ENCODE measurements at regions not wholly inside any gene's neighbourhood (a gene's known extent, or its start where the extent isn't known, plus 50 kb on each side); places are given as distances from the start of the nearest gene placed in this dataset.

- DNase-seq (ENCODE audit: low read depth, low spot score) (no peak), ATAC-seq (no peak), FAIRE-seq (no peak)
- no peak for TF ChIP-seq BHLHE40 (IDR thresholded peaks at IDR 0.05; ENCODE audit: borderline replicate concordance in 1 of 2, low read depth in 2 of 2, low read length in 1 of 2)
- no peak for TF ChIP-seq KLF5 (IDR thresholded peaks at IDR 0.05; ENCODE audit: partially characterized antibody)
- no peak for TF ChIP-seq BCL11A (IDR thresholded peaks at IDR 0.05; ENCODE audit: low read depth, low read length)
- no peak for TF ChIP-seq ZNF592 (IDR thresholded peaks at IDR 0.05)
- TF ChIP-seq JUNB (IDR thresholded peaks at IDR 0.05): no peak
- no peak for TF ChIP-seq TAF1 (IDR thresholded peaks at IDR 0.05; ENCODE audit: borderline replicate concordance, low read depth, low read length)
- TF ChIP-seq, protein P1, sequence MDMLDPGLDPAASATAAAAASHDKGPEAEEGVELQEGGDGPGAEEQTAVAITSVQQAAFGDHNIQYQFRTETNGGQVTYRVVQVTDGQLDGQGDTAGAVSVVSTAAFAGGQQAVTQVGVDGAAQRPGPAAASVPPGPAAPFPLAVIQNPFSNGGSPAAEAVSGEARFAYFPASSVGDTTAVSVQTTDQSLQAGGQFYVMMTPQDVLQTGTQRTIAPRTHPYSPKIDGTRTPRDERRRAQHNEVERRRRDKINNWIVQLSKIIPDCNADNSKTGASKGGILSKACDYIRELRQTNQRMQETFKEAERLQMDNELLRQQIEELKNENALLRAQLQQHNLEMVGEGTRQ (IDR thresholded peaks at IDR 0.05; ENCODE audit: borderline replicate concordance, low read depth, low read length): no peak
- no peak for TF ChIP-seq ELK1 (IDR thresholded peaks at IDR 0.05; ENCODE audit: low read depth, low read length)
- no peak for TF ChIP-seq NR2F1 (conservative IDR thresholded peaks at IDR 0.05)
- no peak for TF ChIP-seq IKZF1 (conservative IDR thresholded peaks at IDR 0.05)
- TF ChIP-seq TCF12 (IDR thresholded peaks at IDR 0.05; ENCODE audit: low read depth, low read length): no peak
- TF ChIP-seq, protein P2, sequence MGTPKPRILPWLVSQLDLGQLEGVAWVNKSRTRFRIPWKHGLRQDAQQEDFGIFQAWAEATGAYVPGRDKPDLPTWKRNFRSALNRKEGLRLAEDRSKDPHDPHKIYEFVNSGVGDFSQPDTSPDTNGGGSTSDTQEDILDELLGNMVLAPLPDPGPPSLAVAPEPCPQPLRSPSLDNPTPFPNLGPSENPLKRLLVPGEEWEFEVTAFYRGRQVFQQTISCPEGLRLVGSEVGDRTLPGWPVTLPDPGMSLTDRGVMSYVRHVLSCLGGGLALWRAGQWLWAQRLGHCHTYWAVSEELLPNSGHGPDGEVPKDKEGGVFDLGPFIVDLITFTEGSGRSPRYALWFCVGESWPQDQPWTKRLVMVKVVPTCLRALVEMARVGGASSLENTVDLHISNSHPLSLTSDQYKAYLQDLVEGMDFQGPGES (IDR thresholded peaks at IDR 0.05): no peak
- TF ChIP-seq LARP7 (IDR thresholded peaks at IDR 0.05): no peak
- TF ChIP-seq FOXK2 (IDR thresholded peaks at IDR 0.05): no peak
- TF ChIP-seq CREB1 (IDR thresholded peaks at IDR 0.05; ENCODE audit: low read depth): no peak
- no peak overlapping the region for H3K4me3 ChIP-seq
- ChIA-PET POLR2A (no interaction called here), CTCF (interaction anchor here (1.4 kb wide), 1 partner anchor 95 kb away, joined by 5 read pairs; the partner anchor contains the start of gene PEX5L), RAD21 (ENCODE audit: unreplicated experiment) (no interaction called here), SMC1A (ENCODE audit: uncharacterized antibody, unreplicated experiment) (no interaction called here)
- H3K27ac ChIP-seq (ENCODE audit: control insufficient read depth, insufficient read depth): no peak overlapping the region
- H3K27me3 ChIP-seq (replicated peaks in 1 of 2; ENCODE audit: control insufficient read depth in 2 of 2, insufficient read depth in 2 of 2, low read length in 1 of 2): no peaks in the 10 kb centered on the region
- no TSS peak for BruUV-seq (replicated peaks)
- H3K36me3 ChIP-seq (ENCODE audit: control insufficient read depth in 2 of 2, insufficient read depth in 2 of 2, low read length in 1 of 2): no peaks in the 10 kb centered on the region
- H4K20me1 ChIP-seq (ENCODE audit: control insufficient read depth, insufficient read depth): no peaks in the 10 kb centered on the region
- intact Hi-C loops (cut with micrococcal nuclease; ENCODE audit: unreplicated experiment): no loop called here
- no peaks in the 10 kb centered on the region for H3K4me1 ChIP-seq (ENCODE audit: control insufficient read depth, insufficient read depth, low read length)
- H2AFZ ChIP-seq (ENCODE audit: control insufficient read depth, low read depth, low read length): no peak overlapping the region
- no peak overlapping the region for H3K4me2 ChIP-seq (ENCODE audit: control insufficient read depth, insufficient read depth)
- 96% methylated on average over 3 of the region's 3 CpGs for WGBS (ENCODE audit: insufficient coverage, insufficient replicate concordance, low lambda C conversion rate, missing lambda C conversion rate)
- in situ Hi-C loops (cut with MboI): no loop called here
- no peaks in the 10 kb centered on the region; the same call in 2 of the 3 replicates for H3K9me3 ChIP-seq (replicated peaks; ENCODE audit: control insufficient read depth, insufficient read depth, low read length)
- no peaks in the 10 kb centered on the region for H3K79me2 ChIP-seq (ENCODE audit: control insufficient read depth, insufficient read depth, low read length)
- H3K9ac ChIP-seq (ENCODE audit: control insufficient read depth, insufficient read depth, low read length): no peak overlapping the region
These were observed 94.4 kb upstream of the PEX5L start for GRCh38 chr3:180131169-180131568.

Measured in GM12878 (cell line).